IMR-90 (cell line): ENCODE measurements at regions not wholly inside any gene's neighbourhood (a gene's known extent, or its start where the extent isn't known, plus 50 kb on each side); places are given as distances from the start of the nearest gene placed in this dataset.

Experiments
- ATAC-seq: fragments of 200-7000 bp; cut with Tn5 transposase; 2 replicates; pipeline ENCODE4 v1.9.1; 2020; ENCODE audit warnings: low read depth, mild to moderate bottlenecking, moderate library complexity
- BruUV-seq: library from RNA; stranded (reverse); fragments of 400-500 nt; replicated peaks from 2 replicates; lab custom pipeline; 2021; lab: Mats Ljungman, UMichigan
- CTCF ChIA-PET: fragments of 300-600 bp; formaldehyde crosslinking; extraction: SDS; loops from one replicate; lab custom pipeline; 2021; ENCODE audit warnings: antibody characterized with exemption; lab: Yijun Ruan, JAX
- POLR2A ChIA-PET: fragments of 300-600 bp; sonication (Branson Sonifier 250); formaldehyde crosslinking; loops from one replicate; lab custom pipeline; 2022; ENCODE audit warnings: antibody characterized with exemption; ENCODE audit not compliant: unreplicated experiment; lab: Charles Lee
- DNase-seq: peaks from one replicate; pipeline ENCODE4 v3.0.0; 2013
- H2AFZ ChIP-seq: replicated peaks from 2 replicates; pipeline ENCODE3; 2013; ENCODE audit warnings: low read length, mild to moderate bottlenecking; ENCODE audit not compliant: poor library complexity
- H2AK5ac ChIP-seq: 2 replicates; pipeline ENCODE4 v1.6.1; 2013; ENCODE audit warnings: low read depth, low read length, inconsistent platforms
- H2AK9ac ChIP-seq: replicated peaks from 2 replicates; pipeline ENCODE3; 2013; ENCODE audit warnings: mild to moderate bottlenecking, low read depth, low read length, moderate library complexity; ENCODE audit not compliant: poor library complexity
- H2BK120ac ChIP-seq: 2 replicates; pipeline ENCODE4 v1.6.1; 2013; ENCODE audit warnings: low read depth, low read length, inconsistent platforms
- H2BK15ac ChIP-seq: 3 replicates; pipeline ENCODE4 v1.6.1; 2013; ENCODE audit warnings: low read depth, low read length, inconsistent platforms
- H2BK20ac ChIP-seq: 2 replicates; pipeline ENCODE4 v1.6.1; 2013; ENCODE audit warnings: low read depth, mild to moderate bottlenecking, inconsistent platforms, low read length, moderate library complexity
- H2BK5ac ChIP-seq: 2 replicates; pipeline ENCODE4 v1.6.1; 2013; ENCODE audit warnings: mild to moderate bottlenecking, low read depth, low read length, inconsistent platforms; ENCODE audit not compliant: poor library complexity, severe bottlenecking
- H3K14ac ChIP-seq: replicated peaks from 2 replicates; pipeline ENCODE4 v1.6.1; 2013; ENCODE audit warnings: low read depth, low read length, inconsistent platforms
- H3K18ac ChIP-seq: 2 replicates; pipeline ENCODE4 v1.6.1; 2013; ENCODE audit warnings: low read depth, low read length, control low read depth
- H3K23ac ChIP-seq: 2 replicates; pipeline ENCODE4 v1.6.1; 2013; ENCODE audit warnings: low read depth, low read length, inconsistent platforms
- H3K27ac ChIP-seq: 2 replicates; pipeline ENCODE4 v1.5.1; 2013; ENCODE audit warnings: mild to moderate bottlenecking, control low read depth, low read length; ENCODE audit not compliant: insufficient read depth
- H3K27me3 ChIP-seq: 2 replicates; pipeline ENCODE4 v1.6.1; 2013; ENCODE audit warnings: low read length; ENCODE audit not compliant: control insufficient read depth, insufficient read depth
- H3K36me3 ChIP-seq: 2 replicates; pipeline ENCODE4 v1.6.1; 2013; ENCODE audit warnings: low read length, mixed read lengths; ENCODE audit not compliant: control insufficient read depth, insufficient read depth
- H3K4ac ChIP-seq: 2 replicates; pipeline ENCODE4 v1.6.1; 2013; ENCODE audit warnings: low read depth, low read length, inconsistent platforms
- H3K4me1 ChIP-seq: 2 replicates; pipeline ENCODE4 v1.6.1; 2013; ENCODE audit warnings: low read length, mixed read lengths; ENCODE audit not compliant: control insufficient read depth, insufficient read depth
- H3K4me2 ChIP-seq: 2 replicates; pipeline ENCODE4 v1.6.1; 2013; ENCODE audit warnings: low read depth, mild to moderate bottlenecking, control low read depth, low read length, moderate library complexity
- H3K4me3 ChIP-seq: 2 replicates; pipeline ENCODE4 v1.5.1; 2013; ENCODE audit warnings: low read depth, mild to moderate bottlenecking, control low read depth, low read length, moderate library complexity; ENCODE audit not compliant: insufficient read depth
- H3K56ac ChIP-seq: 2 replicates; pipeline ENCODE4 v1.6.1; 2013; ENCODE audit warnings: low read length, inconsistent platforms; ENCODE audit not compliant: insufficient read depth; ENCODE audit errors: extremely low read depth
- H3K79me1 ChIP-seq, 2 experiments: 2 replicates each; pipeline ENCODE4 v1.6.1; 2013; ENCODE audit warnings: low read length in 2 of 2, inconsistent platforms in 1 of 2, low read depth in 1 of 2
- H3K9ac ChIP-seq: 2 replicates; pipeline ENCODE4 v1.6.1; 2013; ENCODE audit warnings: low read depth, low read length, control low read depth
- H3K9me1 ChIP-seq: 2 replicates; pipeline ENCODE4 v1.6.1; 2013; ENCODE audit warnings: low read length, inconsistent platforms; ENCODE audit not compliant: insufficient read depth
- H3K9me3 ChIP-seq: 2 replicates; pipeline ENCODE4 v1.6.1; 2013; ENCODE audit warnings: low read length; ENCODE audit not compliant: control insufficient read depth, insufficient read depth
- H4K20me1 ChIP-seq: 2 replicates; pipeline ENCODE4 v1.6.1; 2013; ENCODE audit warnings: low read length, inconsistent platforms; ENCODE audit not compliant: insufficient read depth
- H4K5ac ChIP-seq: 2 replicates; pipeline ENCODE4 v1.6.1; 2013; ENCODE audit warnings: mild to moderate bottlenecking, low read depth, low read length, control low read depth
- H4K8ac ChIP-seq, 2 experiments: 2 replicates each; pipeline ENCODE4 v1.6.1; 2013; ENCODE audit warnings: low read depth in 2 of 2, low read length in 2 of 2, control low read depth in 1 of 2, inconsistent platforms in 1 of 2
- H4K91ac ChIP-seq: 2 replicates; pipeline ENCODE4 v1.6.1; 2013; ENCODE audit warnings: low read depth, low read length, inconsistent platforms; ENCODE audit not compliant: insufficient read depth
- CEBPB ChIP-seq: IDR thresholded peaks from 2 replicates; pipeline ENCODE4 v1.6.1; 2012; ENCODE audit warnings: low read depth, low read length, improper control_type of control experiment
- FOS ChIP-seq: fragments of 150-350 bp; IDR thresholded peaks from 2 replicates; pipeline ENCODE4 v1.6.1; 2016; ENCODE audit warnings: low read depth, low read length
- MAFK ChIP-seq: IDR thresholded peaks from 2 replicates; pipeline ENCODE4 v1.6.1; 2012; ENCODE audit warnings: low read depth, low read length, improper control_type of control experiment
- NFE2L2 ChIP-seq: fragments of 150-350 bp; IDR thresholded peaks from 2 replicates; pipeline ENCODE4 v1.6.1; 2016; ENCODE audit warnings: low read depth, mild to moderate bottlenecking, low read length
- RAD21 ChIP-seq: IDR thresholded peaks from 2 replicates; pipeline ENCODE4 v1.6.1; 2012; ENCODE audit warnings: low read length, improper control_type of control experiment
- RCOR1 ChIP-seq: IDR thresholded peaks from 2 replicates; pipeline ENCODE4 v1.6.1; 2012; ENCODE audit warnings: mild to moderate bottlenecking, low read length, improper control_type of control experiment; ENCODE audit not compliant: insufficient replicate concordance
- RFX5 ChIP-seq: IDR thresholded peaks from 2 replicates; pipeline ENCODE4 v1.8.0; 2012; ENCODE audit warnings: low read depth, mild to moderate bottlenecking, low read length, moderate library complexity
- SMC3 ChIP-seq: fragments of 150-350 bp; IDR thresholded peaks from 2 replicates; pipeline ENCODE4 v1.6.1; 2016; ENCODE audit warnings: low read depth, mild to moderate bottlenecking, antibody characterized with exemption, low read length, moderate library complexity
- WGBS, 2 experiments: methylation state at CpG; one replicate each; pipeline versions ENCODE4 v1.1.5 to v1.1.7; 2013; ENCODE audit warnings: missing lambda C conversion rate in 2 of 2; ENCODE audit not compliant: insufficient read length in 1 of 2; ENCODE audit errors: extremely low coverage in 2 of 2; 5-methylcytosine and 5-hydroxymethylcytosine counted together
- dilution Hi-C: fragments of 300-500 bp; cut with HindIII; formaldehyde crosslinking; loops from one replicate; pipeline ENCODE4 v1.14.3; 2018; ENCODE audit warnings: low sequenced_read_pairs; ENCODE audit not compliant: unreplicated experiment
- in situ Hi-C: fragments of 300-500 bp; cut with MboI; formaldehyde crosslinking; loops from 3 replicates; pipeline ENCODE4 v1.14.3; 2019; ENCODE audit warnings: low sequenced_read_pairs, inconsistent platforms, mixed read lengths
- intact Hi-C: fragments of 100-400 bp; cut with micrococcal nuclease; formaldehyde crosslinking; loops from 2 replicates; pipeline ENCODE4 v1.10.0; 2022
- TF ChIP-seq, protein P1 (sequence below): fragments of 150-350 bp; IDR thresholded peaks from 2 replicates; pipeline ENCODE4 v1.6.1; 2017; ENCODE audit warnings: mild to moderate bottlenecking, antibody characterized with exemption, low read length, low read depth

DNA sequence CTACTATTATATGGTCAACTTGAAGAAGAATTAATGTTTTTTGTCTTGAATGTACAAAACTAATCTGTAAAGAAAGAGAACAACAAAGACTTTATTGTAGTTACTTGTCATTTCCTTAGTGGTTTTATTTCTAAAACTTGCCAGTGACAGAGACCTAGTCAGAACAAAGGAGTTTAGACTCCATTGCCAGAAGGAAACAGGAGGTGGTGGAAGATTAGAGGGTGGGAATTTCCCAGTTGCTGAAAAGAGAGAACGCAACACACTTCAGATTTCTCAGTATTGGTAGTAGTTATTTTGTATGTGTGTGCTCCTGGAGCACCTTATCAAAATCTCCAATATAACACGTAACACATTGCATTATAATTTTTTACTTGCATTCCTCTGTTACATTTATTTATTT is 81.4 kb downstream of the CDCA7 start:
- Histone ChIP-seq H3K27ac (no peak overlapping the region), H3K27me3 (peaks cover 28% of the 10 kb centered on the region), H4K20me1 (no peaks in the 10 kb centered on the region), H2BK5ac (no peak overlapping the region), H2AK5ac (no peak overlapping the region), H3K9me3 (no peaks in the 10 kb centered on the region), H3K4me3 (no peak overlapping the region), H3K36me3 (no peaks in the 10 kb centered on the region), H2BK20ac (no peak overlapping the region), H3K79me1 (no peaks in the 10 kb centered on the region), H3K23ac (no peak overlapping the region), H3K4me1 (peaks cover 6% of the 10 kb centered on the region), H3K56ac (no peak overlapping the region), H3K14ac (no peak overlapping the region), H3K9me1 (no peaks in the 10 kb centered on the region), H2AFZ (no peak overlapping the region), H4K5ac (no peak overlapping the region), H4K8ac (no peak overlapping the region), H2BK120ac (no peak overlapping the region), H3K4ac (no peak overlapping the region), H3K4me2 (no peak overlapping the region), H2AK9ac (no peak overlapping the region), H3K18ac (no peak overlapping the region), H3K9ac (no peak overlapping the region), H4K91ac (no peak overlapping the region), H2BK15ac (no peak overlapping the region)
- DNase-seq (no peak), ATAC-seq (no peak)
- TF ChIP-seq RFX5: no peak
- no peak for TF ChIP-seq RAD21
- no peak for TF ChIP-seq NFE2L2
- no peak for TF ChIP-seq MAFK
- TF ChIP-seq, protein P1, sequence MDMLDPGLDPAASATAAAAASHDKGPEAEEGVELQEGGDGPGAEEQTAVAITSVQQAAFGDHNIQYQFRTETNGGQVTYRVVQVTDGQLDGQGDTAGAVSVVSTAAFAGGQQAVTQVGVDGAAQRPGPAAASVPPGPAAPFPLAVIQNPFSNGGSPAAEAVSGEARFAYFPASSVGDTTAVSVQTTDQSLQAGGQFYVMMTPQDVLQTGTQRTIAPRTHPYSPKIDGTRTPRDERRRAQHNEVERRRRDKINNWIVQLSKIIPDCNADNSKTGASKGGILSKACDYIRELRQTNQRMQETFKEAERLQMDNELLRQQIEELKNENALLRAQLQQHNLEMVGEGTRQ: no peak
- TF ChIP-seq CEBPB: no peak
- TF ChIP-seq RCOR1: no peak
- TF ChIP-seq SMC3: no peak
- no peak for TF ChIP-seq FOS
- ChIA-PET POLR2A (no interaction called here), CTCF (no interaction called here)
- no TSS peak for BruUV-seq
- intact Hi-C loops: no loop called here
- dilution Hi-C loops: no loop called here
- in situ Hi-C loops: no loop called here
- WGBS, 2 experiments: no CpG with 5 or more reads among the region's 2 CpGs
